GM18507 (cell line): ENCODE measurements at regions not wholly inside any gene's neighbourhood (a gene's known extent, or its start where the extent isn't known, plus 50 kb on each side); places are given as distances from the start of the nearest gene placed in this dataset.

Source experiments
- DNase-seq: peaks from one replicate; pipeline ENCODE4 v3.0.0; 2011; ENCODE audit warnings: low read depth; ENCODE audit not compliant: insufficient read length; ENCODE audit errors: extremely low spot score
- FAIRE-seq: peaks from 2 replicates; lab custom pipeline; 2011; peaks lifted over from hg19 to GRCh38; lab: Jason Lieb, UNC

DNA sequence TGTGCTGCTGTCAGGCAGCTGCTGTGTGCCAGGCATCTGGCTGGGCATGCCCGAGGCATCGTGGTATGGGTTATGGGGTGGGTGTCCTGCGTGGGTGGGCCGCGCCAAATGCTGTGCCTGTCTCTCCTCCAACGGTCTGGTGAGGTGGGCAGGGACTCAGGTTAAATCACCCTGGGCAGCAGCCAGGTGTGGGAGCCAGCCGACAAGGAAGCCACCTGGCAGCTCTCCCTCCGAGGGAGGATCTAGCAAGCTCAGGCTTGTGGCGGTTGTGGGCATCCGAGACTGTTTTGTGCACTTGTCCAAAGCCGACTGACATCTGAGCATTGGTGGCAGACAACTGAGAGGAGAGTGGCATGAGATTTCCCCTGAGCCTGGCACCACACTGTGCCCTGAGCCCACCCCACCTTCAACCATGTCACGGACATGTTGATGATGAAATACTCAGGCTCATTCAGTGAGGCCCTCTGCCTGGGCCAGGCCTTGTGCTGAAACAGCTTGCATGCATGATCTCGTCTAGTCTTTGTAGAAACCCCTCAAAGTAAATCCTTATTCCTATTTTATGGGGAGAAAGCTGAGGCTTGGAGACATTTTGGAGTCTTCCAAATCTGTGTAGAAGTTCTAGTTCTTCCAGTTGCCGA lies 181.8 kb upstream of the MYL2 start:
- DNase-seq (no peak), FAIRE-seq (no peak)

DNA sequence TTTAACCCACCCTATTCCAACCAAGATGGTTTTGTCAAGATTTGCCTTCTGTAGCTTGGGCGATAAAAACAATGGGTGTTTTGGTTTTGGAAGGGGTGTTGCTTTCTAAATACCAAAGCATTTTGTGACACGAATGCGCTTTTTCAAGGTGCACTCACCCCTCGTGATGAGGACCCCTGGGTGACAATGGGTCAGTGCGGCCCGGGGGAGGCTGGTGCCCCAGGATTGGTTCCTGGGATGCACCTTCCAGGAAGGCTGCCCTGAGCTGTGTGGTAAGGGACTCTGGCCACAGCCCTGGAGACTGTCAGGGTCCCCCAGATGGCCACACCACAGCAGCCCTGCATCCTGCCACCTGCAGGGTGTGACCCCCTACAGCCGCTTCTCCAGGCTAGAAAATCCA lies 180.6 kb upstream of the MYL2 start:
- no peak for FAIRE-seq

DNA sequence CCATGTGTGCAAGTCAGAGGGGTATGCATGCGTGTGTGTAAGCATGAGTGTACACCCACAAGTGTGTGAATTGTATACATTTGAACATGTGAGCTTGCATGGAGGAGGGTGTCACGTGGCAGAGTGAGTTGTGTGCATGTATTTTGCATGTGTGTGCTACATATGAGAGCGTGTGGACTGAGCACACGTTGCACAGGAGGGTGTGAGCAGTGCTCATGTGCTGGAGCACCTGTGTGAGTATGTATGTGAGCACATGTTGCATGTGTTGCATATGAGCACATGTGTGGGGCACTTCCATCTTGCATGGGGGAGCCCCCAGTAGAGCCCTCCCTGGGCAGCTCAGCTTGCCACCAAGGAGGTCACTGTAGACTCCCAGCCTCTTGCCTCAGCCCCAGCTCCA lies 180.2 kb upstream of the MYL2 start:
- no peak for FAIRE-seq

More for the DNA sequence above, 180.6 kb upstream of the MYL2 start:
- no peak for DNase-seq

DNA sequence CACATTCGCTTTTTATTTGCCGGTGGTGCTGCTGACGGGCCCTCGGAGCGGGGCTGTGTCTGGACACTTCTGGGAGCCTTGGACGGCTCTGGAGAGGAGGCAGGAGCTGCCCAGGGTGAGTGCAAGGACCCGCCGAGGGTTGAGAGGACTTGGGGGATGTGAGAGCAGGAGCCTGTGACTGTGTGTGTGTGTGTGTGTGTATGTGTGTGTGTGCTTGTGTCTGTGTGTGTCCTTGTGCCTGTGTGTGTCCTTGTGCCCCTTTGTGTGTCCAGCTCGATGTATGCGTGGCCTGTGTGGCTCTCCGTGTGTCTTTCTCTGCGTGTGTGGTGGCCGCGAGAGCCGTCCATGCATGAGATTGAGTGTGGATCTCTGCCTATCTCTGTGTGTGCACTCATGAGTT lies 179.6 kb upstream of the MYL2 start:
- FAIRE-seq (no peak), DNase-seq (no peak)

More for the DNA sequence above, 180.2 kb upstream of the MYL2 start:
- DNase-seq = no peak

DNA sequence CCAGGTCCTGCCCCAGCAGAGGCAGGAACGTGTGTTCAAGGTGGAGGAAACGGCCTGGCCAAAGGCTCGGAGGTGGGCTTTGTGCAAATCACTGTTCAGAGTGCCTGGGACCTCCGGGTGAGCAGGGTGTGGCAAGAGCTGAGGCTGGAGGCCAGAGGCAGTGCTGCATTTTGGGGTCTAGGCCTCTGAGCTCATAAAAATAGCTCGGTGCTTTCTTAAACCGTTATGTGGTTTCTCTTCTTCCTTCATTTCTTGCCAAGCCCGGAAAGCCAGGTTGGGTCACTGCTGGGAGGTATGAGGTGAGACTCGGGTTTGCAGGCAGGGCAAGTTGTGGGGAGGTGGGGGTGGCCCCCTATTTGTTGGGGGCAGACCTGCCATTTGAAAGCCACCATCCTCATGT lies 178.8 kb upstream of the MYL2 start:
- no peak for FAIRE-seq
- no peak for DNase-seq

DNA sequence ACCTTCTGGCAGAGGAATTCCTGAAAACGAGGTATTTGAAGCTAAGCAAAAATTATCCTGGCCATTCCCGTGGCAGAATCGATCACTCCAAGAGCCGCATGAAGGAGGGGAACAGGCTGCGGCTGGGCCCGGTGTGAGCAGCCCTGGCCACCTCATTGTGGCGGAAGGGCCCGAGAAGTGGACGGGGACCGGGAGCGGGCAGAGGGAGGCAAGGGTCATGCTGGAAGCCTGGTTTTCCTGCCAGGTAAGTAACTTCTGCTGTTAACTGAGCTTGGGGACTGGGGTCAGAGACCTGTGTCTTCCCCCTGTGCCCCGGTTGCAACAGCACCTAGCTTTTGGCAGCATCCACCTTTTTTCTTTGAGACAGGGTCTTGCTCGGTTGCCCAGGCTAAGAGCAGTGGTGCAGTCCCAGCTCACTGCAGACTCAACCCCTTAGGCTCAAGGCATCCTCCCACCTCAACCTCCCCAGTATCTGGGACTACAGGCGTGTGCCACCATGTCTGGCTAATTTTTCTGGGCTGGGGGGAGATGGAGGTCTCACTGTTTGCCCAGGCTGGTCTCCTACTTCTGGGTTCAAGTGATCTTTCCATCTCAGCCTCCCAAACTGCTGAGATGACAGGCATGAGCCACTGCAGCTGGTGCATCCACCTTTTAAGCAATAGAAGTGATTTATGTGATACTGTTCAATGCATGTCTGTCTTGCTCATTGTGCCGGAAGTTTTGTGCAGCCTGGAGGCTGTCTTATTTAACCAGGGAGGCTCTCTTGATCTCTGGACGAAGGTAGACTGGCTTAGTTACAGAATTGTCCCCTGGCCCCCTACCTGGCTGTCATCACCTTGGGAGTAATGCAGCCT lies 174.0 kb upstream of the MYL2 start:
- no peak for FAIRE-seq
- DNase-seq = no peak

DNA sequence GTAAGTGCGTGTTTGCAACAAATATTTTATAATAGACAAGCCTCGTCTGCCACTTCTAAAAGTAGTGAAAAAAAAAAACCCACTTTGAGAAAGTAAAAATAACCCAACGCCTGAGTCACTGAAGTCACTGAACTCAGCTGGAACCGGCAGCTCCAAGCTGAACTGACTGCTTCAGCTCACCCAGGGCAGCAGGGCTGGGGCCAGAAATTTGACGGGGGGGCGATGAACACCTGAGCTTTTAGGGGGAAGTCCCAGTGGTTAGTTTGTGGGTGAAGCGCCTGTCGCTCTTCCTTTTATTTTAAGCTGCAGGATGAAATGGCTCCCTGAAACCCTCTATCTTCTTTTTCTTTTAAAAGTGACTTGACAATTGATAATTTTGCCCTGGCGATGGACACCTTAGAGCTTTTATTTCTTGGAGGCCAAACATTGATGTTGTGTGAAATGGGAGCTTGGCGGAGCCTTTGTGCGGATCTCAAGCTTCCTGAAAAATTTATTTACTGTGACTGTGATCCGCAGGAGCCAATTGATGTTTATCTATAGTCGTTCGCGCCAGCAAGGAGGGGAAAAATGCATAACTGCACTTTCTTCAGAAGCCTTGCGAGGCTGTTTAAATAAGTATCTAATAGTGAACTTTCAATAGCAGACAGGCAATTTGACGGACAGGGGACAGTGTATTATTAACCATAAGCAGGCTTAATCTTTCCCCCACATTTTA lies 173.2 kb upstream of the MYL2 start:
- FAIRE-seq = peak; percentile 56
- no peak for DNase-seq

DNA sequence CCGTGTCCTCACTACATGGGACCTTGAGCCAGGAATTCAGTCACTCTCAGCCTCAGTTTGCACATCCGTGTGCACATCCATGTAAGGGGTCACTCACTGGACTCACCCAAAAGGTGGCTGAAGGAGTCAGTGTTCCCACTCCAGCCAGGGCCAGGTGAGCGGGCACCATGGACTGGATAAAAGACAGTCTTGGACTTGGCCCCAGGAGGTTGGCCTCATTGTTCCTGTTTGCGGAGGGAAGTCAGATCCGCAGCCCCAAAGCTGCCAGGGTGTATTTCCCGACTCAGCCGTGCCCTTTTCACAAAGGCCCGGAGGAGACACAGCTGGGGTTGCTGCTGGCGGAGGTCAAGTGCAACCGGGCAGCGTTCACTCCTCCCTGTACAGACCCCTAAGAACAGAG lies 170.7 kb upstream of the MYL2 start:
- FAIRE-seq (no peak), DNase-seq (no peak)

DNA sequence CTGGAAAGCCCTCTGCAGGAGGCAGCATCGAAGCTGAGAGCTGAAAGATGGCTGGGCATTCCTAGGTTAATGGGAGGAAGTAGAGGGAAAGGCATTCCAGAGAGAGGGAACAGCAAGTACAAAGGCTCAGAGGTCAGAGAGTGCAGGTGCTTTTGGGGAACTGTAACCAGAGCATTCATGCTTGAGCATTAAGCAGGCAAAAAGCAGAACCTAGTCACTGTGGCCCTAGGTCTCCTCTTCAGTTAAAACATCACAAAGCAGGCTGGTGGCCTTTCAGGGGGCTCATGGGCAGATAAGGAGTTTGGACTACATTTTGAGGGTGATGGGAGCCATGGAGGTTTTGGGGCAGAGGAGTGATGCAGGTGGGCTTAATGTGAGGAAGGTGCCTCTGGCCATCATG lies 169.2 kb upstream of the MYL2 start:
- DNase-seq (no peak), FAIRE-seq (no peak)

DNA sequence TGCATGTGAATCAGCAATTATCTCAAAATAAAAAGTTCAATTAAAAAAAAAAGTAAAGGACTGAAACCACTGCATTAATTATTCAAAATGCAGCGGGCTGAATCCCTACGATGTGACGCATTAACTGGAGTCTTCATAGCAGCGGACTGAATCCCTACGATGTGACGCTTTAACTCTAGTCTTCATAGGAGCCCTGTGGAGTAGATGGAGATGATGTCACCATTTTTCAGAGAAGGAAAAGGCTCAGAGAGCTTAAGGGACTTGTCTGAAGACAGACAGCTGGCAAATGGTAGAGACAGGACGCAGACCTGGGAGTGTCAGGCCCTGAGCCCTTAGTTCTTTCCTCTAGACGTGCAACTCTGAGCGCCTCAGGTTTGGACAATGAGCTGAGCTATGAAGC lies 168.0 kb upstream of the MYL2 start:
- FAIRE-seq = no peak

DNA sequence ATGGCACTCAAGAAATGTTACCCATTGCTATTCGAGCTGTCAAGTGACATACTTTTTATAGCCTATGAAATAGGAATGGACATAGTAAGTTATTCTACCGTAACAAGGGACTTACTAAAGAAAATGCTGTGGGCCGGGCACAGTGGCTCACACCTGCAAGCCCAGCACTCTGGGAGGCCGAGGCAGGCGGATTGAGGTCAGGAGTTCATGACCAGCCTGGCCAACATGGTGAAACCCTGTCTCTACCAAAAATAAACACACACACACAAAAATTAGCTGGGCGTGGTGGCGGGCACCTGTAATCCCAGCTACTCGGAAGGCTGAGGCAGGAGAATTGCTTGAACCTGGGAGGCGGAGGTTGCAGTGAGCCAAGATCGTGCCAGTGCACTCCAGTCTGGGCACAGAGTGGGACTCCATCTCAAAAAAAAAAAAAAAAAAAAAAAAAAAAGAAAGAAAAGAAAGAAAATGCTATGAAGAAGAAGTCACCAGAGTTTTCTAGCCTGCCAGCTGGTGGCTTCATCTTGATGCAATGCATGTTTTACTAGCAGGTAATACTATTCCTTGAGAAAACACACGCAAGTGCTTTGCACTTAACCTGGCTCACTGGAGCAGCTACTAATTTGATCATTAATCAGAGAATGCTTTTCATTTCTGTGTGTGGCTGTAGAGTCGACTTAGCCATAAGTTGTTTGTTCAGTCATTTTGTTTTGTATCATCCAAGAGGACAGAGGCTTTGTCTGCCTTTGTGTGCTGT lies 166.7 kb upstream of the MYL2 start:
- no peak for FAIRE-seq
- no peak for DNase-seq

More for the DNA sequence above, 168.0 kb upstream of the MYL2 start:
- DNase-seq = no peak

DNA sequence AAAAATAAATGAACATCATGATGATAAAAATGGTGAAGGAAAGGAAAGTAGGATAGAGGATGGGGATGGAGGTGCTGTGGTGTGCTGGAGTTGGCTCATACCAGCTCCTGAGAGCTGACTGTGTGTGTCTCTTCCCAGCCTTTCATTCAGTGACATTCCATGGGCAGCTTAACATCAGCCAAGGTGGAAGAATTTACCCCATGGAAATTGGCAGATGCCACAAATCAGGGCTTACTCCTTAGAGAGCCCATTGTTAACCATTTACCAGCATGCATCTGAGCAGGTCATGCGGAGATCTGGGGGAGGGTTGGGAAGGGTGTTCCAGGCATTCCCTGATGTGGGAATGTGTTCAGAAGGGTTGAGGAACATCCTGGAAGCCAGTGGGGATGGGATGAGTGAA lies 164.7 kb upstream of the MYL2 start:
- DNase-seq (no peak), FAIRE-seq (no peak)

DNA sequence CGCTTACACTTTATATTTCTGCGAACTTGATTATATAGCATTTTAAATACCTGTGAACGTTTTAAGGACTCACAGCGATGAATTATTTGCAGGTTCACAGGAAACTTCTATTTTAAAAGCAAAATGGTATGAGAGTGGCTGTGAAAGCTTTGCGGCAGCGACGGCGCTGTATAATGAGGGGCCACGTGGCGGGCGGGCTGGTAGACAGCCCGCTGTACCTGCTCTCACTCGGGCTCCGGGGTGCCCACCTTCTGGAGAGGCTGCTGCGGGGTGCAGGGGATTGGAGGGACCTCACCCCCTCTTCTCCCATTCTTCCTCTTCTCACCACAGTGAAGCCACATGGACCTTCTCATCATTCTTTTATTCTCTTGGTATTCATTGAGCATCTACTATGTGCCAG lies 164.2 kb upstream of the MYL2 start:
- no peak for DNase-seq
- no peak for FAIRE-seq

DNA sequence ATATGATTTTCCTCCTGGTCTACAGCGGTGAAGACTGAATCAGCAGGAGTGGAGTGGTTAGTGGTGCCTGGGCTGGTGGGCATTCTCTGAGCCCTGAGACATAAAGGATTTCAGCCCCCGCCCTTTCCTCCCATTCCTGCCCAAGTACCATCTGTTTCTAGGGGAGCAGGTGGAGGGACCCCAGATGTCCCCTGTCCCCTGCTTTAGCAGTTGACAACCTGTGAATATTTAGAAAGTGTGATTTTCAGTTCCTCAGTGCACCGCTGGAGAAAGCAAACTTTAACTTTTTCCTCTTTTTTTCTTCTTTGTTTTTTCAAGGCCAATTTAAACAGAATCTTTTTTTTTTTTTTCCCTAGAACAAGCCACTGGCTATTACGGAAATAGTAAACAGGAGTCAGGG lies 163.8 kb upstream of the MYL2 start:
- FAIRE-seq (no peak), DNase-seq (no peak)

DNA sequence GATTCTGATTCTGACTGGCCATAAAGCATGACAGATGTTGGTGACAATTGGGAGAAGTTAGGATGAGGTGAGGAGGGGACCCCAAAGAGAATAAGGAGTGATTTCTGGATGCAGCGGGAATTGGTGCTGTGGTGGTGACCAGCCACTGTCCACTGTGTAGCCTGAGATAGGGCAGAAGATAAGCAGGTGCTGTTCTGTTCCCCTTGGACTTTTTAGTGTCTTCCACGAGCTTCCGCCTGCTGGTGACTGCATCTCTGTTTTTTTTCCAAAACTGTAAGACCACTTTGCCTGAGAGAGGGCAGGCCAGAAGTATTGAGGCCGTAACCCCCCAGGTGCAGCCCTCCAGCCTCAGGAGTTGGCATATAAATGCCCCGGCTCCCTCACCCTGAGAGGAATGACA lies 161.2 kb upstream of the MYL2 start:
- FAIRE-seq (no peak), DNase-seq (no peak)

DNA sequence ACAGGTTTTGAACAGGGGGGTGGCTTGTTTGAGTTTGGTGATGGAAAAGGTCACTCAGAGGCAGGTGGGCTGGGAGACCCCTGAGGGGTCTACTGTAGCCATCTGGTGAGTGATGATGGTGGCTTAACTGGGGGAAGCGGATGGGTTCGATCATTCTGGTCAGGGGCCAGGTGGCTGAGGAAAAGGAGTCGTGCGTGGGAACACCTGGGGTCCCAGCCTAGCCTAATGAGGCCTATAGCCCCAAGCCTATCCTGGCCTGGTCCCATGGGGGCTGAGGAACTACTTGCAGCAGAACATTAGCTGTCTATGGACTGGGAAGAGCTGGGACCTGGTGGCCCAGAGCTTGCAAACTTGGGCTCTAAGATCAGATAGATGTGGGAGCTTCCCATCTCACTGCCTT lies 158.4 kb upstream of the MYL2 start:
- no peak for FAIRE-seq

DNA sequence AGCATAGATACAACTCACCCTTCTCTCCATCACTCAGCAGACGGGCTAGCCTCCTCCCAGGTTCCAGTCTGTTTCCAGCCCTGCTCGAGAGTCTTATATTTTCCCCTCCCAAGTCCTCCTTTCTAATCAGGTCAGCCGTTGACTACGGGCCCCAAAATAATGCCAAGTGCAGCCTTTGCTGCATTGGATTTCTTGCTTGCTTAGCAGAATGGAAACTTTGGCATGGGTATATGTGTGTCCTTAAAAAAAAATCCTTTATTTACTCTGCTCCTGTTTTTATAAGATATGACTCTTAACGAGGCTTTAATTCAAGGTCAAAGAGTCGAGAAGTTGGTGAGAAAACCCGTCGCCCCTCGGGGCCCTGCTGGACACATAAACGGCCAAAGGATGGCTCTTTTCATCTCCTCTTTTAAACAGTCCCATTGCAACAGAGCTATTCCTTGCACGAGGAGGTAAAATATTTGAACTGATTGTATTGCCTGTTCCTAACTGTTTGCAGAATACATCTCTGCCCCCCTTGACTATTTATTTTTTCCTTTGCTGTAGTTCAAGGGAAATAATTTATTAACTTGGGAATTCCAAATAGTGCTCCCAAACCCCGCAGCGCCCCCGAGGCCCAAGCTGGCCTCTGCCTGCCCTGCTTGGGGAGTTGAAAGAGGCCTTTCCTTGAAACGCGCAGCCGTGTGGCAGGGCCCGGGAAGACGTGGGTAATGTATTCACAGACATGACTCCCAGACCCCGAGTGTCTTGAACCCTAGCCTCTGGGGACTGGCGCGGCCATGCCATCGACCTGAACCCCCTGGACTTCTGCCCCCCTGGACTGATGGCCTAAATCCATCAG lies 156.5 kb upstream of the MYL2 start:
- FAIRE-seq (no peak), DNase-seq (no peak)

More for the DNA sequence above, 158.4 kb upstream of the MYL2 start:
- no peak for DNase-seq

DNA sequence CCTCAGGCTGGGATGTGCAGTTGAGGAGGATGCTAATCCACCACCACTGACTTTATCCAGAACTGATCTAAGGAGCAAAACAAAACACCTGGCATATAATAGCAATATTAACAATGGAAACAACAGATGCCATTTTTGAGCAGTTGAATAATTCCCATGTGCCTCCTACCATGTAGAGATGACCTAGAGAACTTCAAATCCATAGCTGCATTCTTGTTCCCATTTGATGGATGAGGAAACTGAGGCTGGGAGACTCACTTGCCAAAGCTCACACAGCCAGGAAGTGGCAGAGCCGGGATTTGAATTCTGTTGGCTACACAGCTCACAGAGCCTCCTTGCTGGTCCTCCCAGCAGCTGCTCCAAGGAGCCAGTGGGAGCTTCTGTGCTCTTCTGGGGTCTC lies 155.8 kb upstream of the MYL2 start:
- no peak for FAIRE-seq
- no peak for DNase-seq

DNA sequence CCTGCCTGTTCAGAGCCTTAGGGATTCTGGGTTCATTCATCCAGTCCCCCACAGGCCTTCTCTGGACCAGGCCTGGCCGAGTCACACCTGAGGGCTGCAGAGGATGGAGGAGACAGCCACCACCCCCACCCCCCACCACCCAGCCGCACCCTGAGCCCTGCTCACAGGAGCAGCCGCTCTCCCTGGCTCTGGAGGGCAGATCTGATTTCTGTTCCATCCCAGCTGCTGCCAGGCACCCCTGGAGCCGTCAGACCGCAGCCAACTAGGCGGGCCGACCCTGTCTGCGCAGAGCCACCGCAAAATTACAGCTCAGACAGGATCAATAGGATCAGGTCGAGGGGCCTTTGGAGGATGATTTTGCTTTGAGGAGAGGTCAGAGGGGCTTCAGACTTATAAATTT lies 154.6 kb upstream of the MYL2 start:
- DNase-seq = no peak
- FAIRE-seq = no peak
